AG20443 (cell line): ENCODE measurements at regions not wholly inside any gene's neighbourhood (a gene's known extent, or its start where the extent isn't known, plus 50 kb on each side); places are given as distances from the start of the nearest gene placed in this dataset.

ENCODE experiments used
- DNase-seq: peaks from one replicate; pipeline ENCODE4 v3.0.0; 2012; ENCODE audit warnings: low spot score, mixed read lengths

GRCh38 chr2:12930391-12930790 lies 213.7 kb downstream of the TRIB2 start:
- DNase-seq, result no peak

- peak; percentile 75 for DNase-seq
Observed at GRCh38 chr2:12931186-12931844, 214.6 kb downstream of the TRIB2 start.

DNA sequence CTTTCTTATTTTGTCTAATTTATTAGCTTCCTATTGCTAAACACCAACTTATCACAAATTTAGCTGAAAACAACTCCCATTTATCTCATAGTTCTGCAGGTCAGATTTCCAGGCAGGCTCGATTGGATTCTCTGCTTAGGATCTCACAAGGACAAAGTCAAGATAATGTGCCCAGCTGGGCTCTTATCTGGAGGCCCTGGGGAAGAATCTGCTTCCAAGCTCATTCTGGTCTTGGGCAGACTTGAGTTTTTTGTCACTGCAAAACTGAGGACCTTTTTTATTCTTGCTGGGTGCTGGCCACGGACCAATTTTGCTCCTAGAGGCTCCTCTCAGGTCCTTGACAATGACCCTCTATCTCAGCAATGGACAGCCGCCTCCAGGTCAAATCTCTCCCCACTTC lies 215.5 kb downstream of the TRIB2 start:
- no peak for DNase-seq

- DNase-seq, result no peak
Observed at GRCh38 chr2:12934146-12934756, 217.5 kb downstream of the TRIB2 start.

DNA sequence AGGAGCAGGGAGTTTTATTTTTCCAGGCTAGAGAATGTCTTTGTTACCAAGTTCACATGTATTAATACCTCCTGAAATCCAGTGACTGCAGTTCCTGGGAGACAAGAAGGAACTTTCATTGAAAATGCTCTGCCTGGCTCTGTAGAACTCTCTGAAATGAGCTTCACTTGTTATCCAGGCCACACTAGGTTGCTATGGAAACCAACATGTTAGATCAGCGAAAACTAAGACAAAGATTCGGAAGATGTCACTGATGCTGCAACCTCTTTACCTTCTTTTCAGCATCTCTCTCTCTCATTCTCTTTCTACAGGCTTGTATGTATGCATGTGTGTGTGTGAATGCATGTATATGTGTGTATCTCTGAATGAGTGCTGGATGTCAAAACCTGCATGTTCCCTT lies 218.5 kb downstream of the TRIB2 start:
- DNase-seq, result no peak

DNA sequence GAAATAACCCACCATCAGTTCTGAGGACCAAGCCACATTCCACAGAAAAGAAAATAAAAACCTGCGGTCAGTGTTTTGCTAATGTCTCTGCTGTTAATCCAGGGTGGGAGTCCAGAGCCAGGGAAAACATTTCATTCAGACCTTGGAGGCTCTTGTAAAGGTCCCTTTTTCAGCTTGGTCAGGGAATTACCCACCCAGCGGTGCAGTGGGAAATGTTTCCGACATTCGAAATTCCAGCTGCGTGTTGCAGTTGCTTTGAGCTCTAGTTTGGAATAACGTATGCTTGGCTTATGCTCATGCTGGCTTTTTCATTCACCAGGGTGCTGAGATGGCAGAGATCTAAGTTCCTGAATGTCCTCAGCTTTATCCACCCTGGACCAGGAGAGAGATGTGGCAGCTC lies 219.1 kb downstream of the TRIB2 start:
- no peak for DNase-seq

DNA sequence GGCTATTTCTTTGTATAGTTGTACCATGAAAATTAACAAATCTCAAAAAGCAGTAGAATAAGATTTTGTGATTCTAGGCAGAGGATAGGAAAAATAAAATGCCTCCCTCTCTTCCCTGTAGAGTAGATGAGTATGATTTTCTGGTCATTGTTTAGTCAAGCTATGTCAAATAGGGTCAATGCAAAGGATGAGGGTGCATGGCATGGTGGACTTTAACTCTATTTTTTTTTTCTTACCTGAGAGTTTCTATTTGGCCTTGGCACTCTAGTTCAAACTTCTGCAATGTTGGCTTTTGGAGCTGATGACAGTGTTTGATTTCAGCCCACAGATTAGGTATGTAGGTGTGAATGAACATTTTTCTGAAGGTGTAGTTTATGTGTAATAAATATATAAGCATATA lies 224.5 kb downstream of the TRIB2 start:
- DNase-seq, result no peak

DNA sequence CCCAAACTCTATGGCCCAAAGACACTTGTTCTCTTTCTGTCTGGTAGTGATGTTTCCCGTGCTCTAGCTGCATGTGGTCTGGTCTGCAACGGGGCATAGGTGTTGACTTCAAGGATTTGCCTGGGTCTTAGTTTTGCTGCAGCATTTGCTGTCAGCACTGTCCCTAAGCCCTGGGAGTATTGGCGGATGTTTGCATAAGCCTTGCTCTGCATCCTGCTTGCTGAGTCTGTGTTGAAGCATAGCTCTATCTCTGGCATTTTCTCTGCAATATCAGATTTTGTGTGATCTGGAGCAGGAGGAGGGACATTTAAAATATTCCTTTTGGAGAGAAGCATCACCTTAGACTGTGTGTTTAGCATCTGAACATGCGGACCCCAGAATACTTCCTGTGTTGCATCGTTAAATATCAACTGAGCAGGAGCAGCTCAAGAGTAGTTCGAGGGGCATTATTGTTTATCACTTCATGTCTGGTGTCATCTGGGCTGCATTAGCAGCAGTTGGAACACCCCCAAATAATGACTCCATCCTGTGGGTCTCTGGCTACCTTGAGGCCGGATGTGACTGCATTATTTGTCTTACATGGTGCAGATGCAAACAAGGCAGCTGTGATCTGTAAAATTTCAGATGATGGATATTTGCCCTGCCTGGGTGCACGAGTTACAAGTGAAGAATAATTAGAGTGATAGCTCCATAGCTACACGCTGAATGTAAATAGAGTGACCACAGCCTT lies 231.7 kb downstream of the TRIB2 start:
- peak; percentile 30 for DNase-seq

DNA sequence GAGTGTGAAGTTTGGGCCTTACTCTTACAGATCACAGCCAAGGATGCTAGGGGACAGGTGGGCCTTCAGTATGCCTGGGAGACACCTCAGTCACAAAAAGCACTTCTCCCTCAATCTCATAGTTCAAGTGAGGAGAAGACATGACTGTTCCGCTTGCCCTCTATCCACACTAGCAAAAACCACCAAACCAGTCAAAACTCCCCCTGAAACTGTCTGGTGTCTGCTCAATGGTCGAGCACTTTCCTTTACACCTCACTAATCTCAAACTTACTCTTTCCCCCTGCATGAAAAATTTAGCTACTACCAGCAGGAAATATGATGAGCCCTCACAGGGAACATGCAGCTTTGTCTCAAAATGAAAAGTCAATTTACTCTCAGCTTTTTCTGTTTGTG lies 232.2 kb downstream of the TRIB2 start:
- no peak for DNase-seq

- DNase-seq, result no peak
Observed at GRCh38 chr2:12949406-12949805, 232.7 kb downstream of the TRIB2 start.

DNA sequence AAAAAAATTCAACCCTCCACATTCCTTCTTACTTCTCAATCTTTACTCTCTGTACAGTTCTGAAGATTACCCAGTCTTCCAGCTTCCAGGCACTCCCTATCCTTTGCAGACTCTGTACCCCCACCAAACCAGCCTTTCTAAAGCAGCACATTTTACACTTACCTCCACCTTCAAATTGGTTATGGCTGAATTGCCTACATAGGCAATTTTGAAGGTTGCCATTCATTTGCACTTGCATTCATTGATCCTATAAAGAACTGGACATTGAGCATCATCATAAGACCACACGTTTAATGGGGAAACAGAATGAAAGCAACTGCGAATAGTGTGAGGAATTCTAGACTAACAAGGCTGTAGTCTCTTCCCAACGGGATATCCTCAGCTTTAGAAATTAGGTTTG lies 233.4 kb downstream of the TRIB2 start:
- no peak for DNase-seq

DNA sequence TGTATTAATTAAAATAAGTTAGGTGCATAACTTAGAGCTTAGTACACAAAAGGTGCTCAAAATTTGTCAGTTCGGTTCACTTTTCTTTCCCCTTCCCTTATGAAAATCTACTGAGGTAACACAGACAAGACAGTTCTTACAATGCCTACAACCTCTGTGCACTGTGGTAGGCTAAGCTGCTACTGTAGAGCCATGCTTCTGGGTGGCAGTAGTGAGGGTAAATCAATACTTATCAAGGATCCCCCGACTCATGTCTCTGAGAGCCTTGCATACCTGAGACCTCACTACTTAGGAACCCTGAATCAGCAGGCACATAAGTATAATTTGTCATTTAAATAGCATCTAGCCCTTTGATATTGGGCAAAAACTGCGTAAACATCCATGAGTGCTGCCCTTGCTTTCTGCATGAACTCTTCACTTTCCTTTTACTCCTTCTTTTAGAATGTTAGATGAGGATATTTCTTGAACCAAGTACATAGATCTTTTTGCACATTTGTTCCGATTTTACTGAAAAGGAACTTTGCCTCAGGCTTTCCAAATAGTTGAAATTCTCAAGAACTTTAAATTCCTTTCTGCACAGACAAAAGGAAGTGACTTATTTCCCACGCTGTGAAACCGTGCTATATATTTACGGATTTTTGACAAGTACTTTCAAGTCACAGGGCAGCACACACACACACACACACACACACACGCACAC lies 234.4 kb downstream of the TRIB2 start:
- DNase-seq, result peak; percentile 45

DNA sequence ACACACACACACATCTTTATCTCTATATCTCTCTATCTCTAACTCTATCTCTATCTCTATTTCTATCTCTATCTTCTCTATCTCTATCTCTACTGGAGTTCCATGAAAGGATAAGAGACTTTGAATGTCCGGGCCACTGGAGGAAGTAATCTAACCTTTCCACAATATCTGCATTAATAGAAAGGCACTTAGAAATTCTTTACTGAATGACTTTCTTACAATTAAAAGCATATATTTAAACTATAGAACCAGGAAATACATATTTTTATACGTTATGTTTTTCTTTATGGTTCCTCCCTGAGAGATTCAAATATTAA lies 234.9 kb downstream of the TRIB2 start:
- no peak for DNase-seq

GRCh38 chr2:12953596-12953995 lies 236.9 kb downstream of the TRIB2 start:
- DNase-seq, result no peak

- no peak for DNase-seq
Observed at GRCh38 chr2:12955864-12956263, 239.1 kb downstream of the TRIB2 start.

DNA sequence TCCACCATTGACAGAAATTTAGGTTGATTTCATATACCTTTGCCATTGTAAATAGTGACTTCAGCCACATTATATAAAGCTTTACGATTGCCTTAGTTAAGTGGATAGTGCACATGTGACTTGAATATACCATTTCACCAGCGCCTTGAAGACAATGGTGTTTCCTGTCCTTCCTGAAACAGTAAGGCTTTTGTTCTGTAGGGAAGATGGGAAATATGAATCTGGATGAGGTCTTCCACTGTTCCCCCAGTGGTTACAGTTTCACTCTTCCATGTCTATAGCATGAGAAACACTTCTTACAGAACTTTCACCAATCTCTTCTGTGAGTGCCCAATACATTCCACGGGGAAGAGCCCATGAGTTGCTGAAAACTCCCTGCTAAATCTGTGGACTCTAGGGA lies 240.5 kb downstream of the TRIB2 start:
- DNase-seq, result no peak

DNA sequence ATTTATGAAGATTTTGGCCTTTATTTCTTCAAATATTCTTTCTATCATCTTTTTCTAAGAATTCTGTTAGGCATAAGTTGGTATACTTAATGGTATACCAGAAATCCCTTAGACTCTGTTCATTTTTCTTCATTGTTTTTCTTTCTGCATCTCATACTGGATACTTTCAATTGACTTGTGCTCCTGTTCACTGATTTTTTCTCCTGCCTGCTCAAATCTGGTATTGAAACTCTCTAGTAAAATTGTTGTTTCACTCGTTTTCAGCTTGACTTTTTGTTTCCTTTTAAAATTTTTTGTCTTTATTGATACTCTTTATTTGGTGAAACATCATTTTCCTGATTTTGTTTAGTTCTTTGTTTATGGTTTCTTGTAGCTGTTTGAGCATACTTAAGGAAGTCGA lies 243.2 kb downstream of the TRIB2 start:
- no peak for DNase-seq

DNA sequence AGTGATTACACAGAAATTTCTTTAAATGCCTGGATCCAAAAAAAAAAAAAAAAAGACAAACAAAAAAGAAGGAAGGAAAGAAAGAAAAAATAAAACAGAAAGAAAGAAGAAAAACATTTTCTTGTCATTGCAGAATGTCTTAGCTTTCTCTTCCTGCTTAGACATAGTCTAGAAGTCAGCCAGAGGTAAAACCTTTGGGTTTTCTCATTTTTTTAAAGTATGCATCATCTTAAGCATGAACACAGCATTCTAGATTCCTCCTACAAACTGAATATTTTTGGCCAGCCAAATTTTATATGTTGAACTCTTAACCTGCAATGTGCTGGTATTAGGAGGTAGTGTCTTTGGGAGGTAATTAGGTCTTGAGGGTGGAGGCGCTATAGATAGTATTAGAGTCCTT lies 243.9 kb downstream of the TRIB2 start:
- no peak for DNase-seq

DNA sequence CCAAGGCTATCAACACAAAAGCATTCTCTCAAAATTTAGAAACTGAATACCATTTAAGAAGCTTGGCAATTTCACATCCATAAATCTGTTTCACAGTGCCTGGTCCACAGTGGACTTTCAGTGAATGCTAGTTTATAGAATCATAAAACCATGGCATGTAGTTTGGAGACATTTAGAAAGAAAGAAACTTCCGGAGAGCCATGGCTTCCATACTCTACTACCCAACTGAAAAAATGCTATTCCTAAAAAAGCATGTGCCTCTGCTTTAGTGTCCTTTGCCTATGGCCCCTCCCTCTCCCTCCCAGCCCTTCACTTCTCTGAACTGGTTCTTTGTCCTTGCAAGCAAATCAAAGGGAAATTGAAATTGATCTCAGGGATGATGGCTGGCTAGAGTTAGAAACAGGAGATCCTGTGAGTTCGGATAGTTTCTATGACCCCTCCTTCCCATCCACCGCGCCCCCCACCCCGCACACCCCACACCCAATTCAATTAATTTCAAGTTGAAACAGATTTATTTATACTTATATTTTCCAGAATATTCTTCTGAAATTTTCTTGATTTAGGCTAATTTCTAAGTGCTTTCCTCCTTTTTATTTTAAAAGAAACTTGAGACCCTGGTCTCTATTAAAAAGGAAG lies 248.3 kb downstream of the TRIB2 start:
- DNase-seq, result no peak

DNA sequence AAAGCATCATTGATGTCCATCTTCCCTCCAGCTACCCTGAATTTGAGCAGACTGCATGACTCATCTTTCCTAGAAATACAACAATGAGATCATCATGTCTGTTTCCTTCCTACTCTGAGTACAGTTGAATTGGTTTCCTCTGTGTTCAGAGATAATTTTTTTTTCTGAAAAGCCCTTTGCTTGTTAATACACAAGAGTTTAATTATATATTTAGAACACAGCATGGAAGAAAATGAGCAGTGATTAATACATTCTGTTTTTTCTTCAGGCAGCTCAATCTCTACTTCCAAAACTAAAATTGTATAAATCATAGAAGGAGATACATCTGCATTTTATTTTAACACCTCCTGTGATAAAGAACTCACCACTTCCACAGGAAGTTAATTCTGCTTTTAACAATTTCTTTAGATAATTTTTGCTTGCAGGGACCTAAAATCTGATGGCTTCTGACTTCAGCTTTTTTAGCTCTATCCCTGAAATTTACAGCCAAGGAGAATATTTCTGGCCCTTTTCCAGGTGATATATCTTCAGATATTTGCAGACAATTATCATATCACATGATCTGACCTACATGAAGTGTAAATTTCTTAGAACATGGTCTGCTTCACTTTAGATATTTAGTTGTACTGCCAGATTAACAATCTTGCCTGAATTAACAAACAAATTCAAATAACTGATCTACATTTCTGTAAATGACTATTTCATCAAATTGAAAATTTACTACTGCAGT lies 249.0 kb downstream of the TRIB2 start:
- peak; percentile 62 for DNase-seq

GRCh38 chr2:12967804-12968203 lies 251.1 kb downstream of the TRIB2 start:
- no peak for DNase-seq

- DNase-seq, result no peak
Observed at GRCh38 chr2:12968399-12968798, 251.7 kb downstream of the TRIB2 start.
